ENCODE measurements at regions not wholly inside any gene's neighbourhood (a gene's known extent, or its start where the extent isn't known, plus 50 kb on each side); places are given as distances from the start of the nearest gene placed in this dataset.

DNA sequence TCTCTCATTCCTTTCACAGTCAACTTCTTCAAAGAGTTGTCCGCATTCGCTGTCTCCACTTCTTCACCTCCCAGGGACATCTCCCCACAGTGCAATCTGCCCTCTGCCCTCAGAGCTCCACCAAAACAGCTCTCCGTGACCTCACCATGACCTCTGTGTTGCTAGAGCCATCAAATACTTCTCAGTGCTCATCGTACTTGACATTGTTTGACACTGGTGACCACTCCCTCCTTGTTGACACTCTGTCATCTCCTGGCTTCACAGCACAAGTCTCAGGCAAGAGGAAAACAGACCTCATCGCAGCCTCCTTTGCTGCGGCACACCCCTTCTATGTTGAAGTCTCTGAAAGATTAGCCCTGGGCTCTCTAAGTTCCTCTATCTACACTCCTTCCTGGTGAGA, 90.5 kb upstream of the CCDC160 start:
- Histone ChIP-seq H3K9ac (ENCODE audit: low read depth, low read length) (no peak overlapping the region), H3K36me3 (ENCODE audit: insufficient read depth, low read length) (no peaks in the 10 kb centered on the region), H3K4me1 (ENCODE audit: insufficient read depth, low read length) (no peaks in the 10 kb centered on the region), H3K9me3 (ENCODE audit: insufficient read depth, low read depth, low read length) (no peaks in the 10 kb centered on the region), H3K27me3 (ENCODE audit: insufficient read depth, low read length) (no peaks in the 10 kb centered on the region), H3K4me3 (ENCODE audit: low read length) (no peak overlapping the region), H3K27ac (ENCODE audit: low read depth, low read length) (no peak overlapping the region)
- 82% methylated on average over 6 of the region's 6 CpGs for WGBS

GRCh38 chrX:134148172-134148692, 88.8 kb upstream of the CCDC160 start:
- Histone ChIP-seq H3K27me3 (ENCODE audit: insufficient read depth, low read length) (no peaks in the 10 kb centered on the region), H3K36me3 (ENCODE audit: insufficient read depth, low read length) (no peaks in the 10 kb centered on the region), H3K4me1 (ENCODE audit: insufficient read depth, low read length) (no peaks in the 10 kb centered on the region), H3K27ac (ENCODE audit: low read depth, low read length) (no peak overlapping the region), H3K9ac (ENCODE audit: low read depth, low read length) (no peak overlapping the region), H3K4me3 (ENCODE audit: low read length) (no peak overlapping the region), H3K9me3 (ENCODE audit: insufficient read depth, low read depth, low read length) (no peaks in the 10 kb centered on the region)
- 89% methylated on average over 9 of the region's 9 CpGs for WGBS

GRCh38 chrX:134158821-134159512, 78.0 kb upstream of the CCDC160 start:
- Histone ChIP-seq H3K9me3 (ENCODE audit: insufficient read depth, low read depth, low read length) (no peaks in the 10 kb centered on the region), H3K27me3 (ENCODE audit: insufficient read depth, low read length) (no peaks in the 10 kb centered on the region), H3K36me3 (ENCODE audit: insufficient read depth, low read length) (no peaks in the 10 kb centered on the region), H3K27ac (ENCODE audit: low read depth, low read length) (no peak overlapping the region), H3K9ac (ENCODE audit: low read depth, low read length) (no peak overlapping the region), H3K4me3 (ENCODE audit: low read length) (no peak overlapping the region), H3K4me1 (ENCODE audit: insufficient read depth, low read length) (no peaks in the 10 kb centered on the region)
- WGBS = 88% methylated on average over 5 of the region's 5 CpGs

GRCh38 chrX:134161162-134161561, 75.8 kb upstream of the CCDC160 start:
- WGBS = 100% methylated on average over 1 of the region's 2 CpGs
- Histone ChIP-seq H3K27me3 (ENCODE audit: insufficient read depth, low read length) (no peaks in the 10 kb centered on the region), H3K4me3 (ENCODE audit: low read length) (no peak overlapping the region), H3K9me3 (ENCODE audit: insufficient read depth, low read depth, low read length) (no peaks in the 10 kb centered on the region), H3K4me1 (ENCODE audit: insufficient read depth, low read length) (no peaks in the 10 kb centered on the region), H3K9ac (ENCODE audit: low read depth, low read length) (no peak overlapping the region), H3K36me3 (ENCODE audit: insufficient read depth, low read length) (no peaks in the 10 kb centered on the region), H3K27ac (ENCODE audit: low read depth, low read length) (no peak overlapping the region)

- Histone ChIP-seq H3K4me1 (ENCODE audit: insufficient read depth, low read length) (no peaks in the 10 kb centered on the region), H3K27ac (ENCODE audit: low read depth, low read length) (no peak overlapping the region), H3K27me3 (ENCODE audit: insufficient read depth, low read length) (no peaks in the 10 kb centered on the region), H3K9ac (ENCODE audit: low read depth, low read length) (no peak overlapping the region), H3K9me3 (ENCODE audit: insufficient read depth, low read depth, low read length) (no peaks in the 10 kb centered on the region), H3K4me3 (ENCODE audit: low read length) (no peak overlapping the region), H3K36me3 (ENCODE audit: insufficient read depth, low read length) (no peaks in the 10 kb centered on the region)
Observed at GRCh38 chrX:134162032-134162431, 75.0 kb upstream of the CCDC160 start.

- Histone ChIP-seq H3K4me3 (ENCODE audit: low read length) (no peak overlapping the region), H3K9ac (ENCODE audit: low read depth, low read length) (no peak overlapping the region), H3K36me3 (ENCODE audit: insufficient read depth, low read length) (peaks cover 13% of the 10 kb centered on the region), H3K27ac (ENCODE audit: low read depth, low read length) (no peak overlapping the region), H3K27me3 (ENCODE audit: insufficient read depth, low read length) (no peaks in the 10 kb centered on the region), H3K4me1 (ENCODE audit: insufficient read depth, low read length) (no peaks in the 10 kb centered on the region), H3K9me3 (ENCODE audit: insufficient read depth, low read depth, low read length) (no peaks in the 10 kb centered on the region)
- WGBS = 100% methylated on average over 1 of the region's 1 CpG
Observed at GRCh38 chrX:134163836-134164235, 73.1 kb upstream of the CCDC160 start.

DNA sequence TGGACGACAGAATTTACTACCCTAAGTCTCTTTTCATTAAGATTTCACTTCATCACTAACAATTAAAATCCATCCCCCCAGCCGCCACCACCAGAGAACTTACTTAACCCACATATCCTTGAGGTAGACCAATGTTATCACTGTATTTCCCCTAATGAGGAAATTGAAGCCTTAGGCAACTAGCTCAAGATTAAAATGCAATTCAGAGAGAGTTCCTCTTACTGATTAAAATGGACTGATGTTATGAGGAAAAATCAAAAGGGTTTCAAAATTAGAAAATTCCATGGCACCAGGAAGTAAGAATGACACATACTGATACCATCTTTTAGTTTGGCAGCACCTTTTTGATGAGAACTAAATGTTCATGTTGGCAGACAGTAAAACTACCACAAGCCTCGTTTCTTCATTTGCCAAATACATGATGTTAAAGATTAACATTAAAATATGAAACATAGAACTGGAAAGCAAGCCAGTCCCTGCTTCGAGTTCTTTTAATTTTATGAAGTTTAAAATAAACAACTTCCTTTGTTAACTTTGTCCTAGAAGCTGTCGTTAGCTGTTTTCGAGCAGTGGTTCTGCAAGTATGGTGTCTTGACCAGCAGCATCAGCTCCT, 69.3 kb upstream of the CCDC160 start:
- Histone ChIP-seq H3K9ac (ENCODE audit: low read depth, low read length) (no peak overlapping the region), H3K4me1 (ENCODE audit: insufficient read depth, low read length) (peaks cover 8% of the 10 kb centered on the region; the same call in 1 of the 2 replicates), H3K27ac (ENCODE audit: low read depth, low read length) (no peak overlapping the region), H3K36me3 (ENCODE audit: insufficient read depth, low read length) (peaks cover 42% of the 10 kb centered on the region), H3K4me3 (ENCODE audit: low read length) (no peak overlapping the region), H3K27me3 (ENCODE audit: insufficient read depth, low read length) (no peaks in the 10 kb centered on the region), H3K9me3 (ENCODE audit: insufficient read depth, low read depth, low read length) (no peaks in the 10 kb centered on the region)
- 84% methylated on average over 4 of the region's 6 CpGs for WGBS

GRCh38 chrX:134171661-134172587, 65.1 kb upstream of the CCDC160 start:
- H3K9me3 ChIP-seq (ENCODE audit: insufficient read depth, low read depth, low read length) = no peaks in the 10 kb centered on the region
- H3K27me3 ChIP-seq (ENCODE audit: insufficient read depth, low read length) = no peaks in the 10 kb centered on the region
- WGBS = under 1% methylated on average over 57 of the region's 74 CpGs
- H3K9ac ChIP-seq (ENCODE audit: low read depth, low read length) = peak overlapping the region; percentile 100
- peak overlapping the region; percentile 98 for H3K4me3 ChIP-seq (ENCODE audit: low read length)
- peaks cover 28% of the 10 kb centered on the region for H3K4me1 ChIP-seq (ENCODE audit: insufficient read depth, low read length)
- H3K36me3 ChIP-seq (ENCODE audit: insufficient read depth, low read length) = peaks cover 45% of the 10 kb centered on the region
- H3K27ac ChIP-seq (ENCODE audit: low read depth, low read length) = peak overlapping the region; percentile 100

DNA sequence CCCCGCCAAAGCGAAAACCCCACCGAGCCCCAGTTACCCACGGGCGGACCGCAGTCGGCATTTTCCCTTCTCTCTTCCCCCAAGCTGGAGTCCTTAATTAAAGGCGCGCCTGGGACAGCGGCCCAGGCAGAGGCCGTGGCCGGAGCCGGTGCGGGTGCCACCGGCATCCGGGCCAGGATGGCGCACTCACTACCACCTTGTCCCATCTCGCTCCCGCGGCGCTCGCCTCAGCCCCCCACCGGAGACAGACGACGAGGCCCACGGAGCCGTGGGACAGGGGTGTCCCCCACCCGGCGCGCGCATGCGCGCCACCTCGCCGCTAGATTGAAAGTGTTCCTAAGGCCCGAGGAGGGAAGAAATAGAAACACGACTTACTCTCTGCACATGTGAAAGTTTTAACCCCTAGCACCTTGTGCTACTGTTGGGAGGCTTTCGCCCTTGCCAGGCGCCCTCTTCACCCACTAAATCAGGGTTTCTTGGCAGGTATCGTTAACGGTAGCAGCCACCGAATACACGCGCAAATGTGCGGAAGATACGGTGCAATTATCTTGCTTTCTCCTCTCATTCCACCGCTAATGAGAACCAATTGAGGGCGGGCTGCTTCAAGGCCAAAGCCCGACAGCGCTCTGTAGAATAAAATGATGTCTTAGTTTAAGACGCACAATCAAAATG, 64.3 kb upstream of the CCDC160 start:
- under 1% methylated on average over 51 of the region's 51 CpGs for WGBS
- H3K9ac ChIP-seq (ENCODE audit: low read depth, low read length) = peak overlapping the region; percentile 100
- no peaks in the 10 kb centered on the region for H3K9me3 ChIP-seq (ENCODE audit: insufficient read depth, low read depth, low read length)
- peaks cover 35% of the 10 kb centered on the region for H3K4me1 ChIP-seq (ENCODE audit: insufficient read depth, low read length)
- H3K36me3 ChIP-seq (ENCODE audit: insufficient read depth, low read length) = peaks cover 43% of the 10 kb centered on the region
- peak overlapping the region; percentile 100; the same call in 1 of the 2 replicates for H3K27ac ChIP-seq (ENCODE audit: low read depth, low read length)
- H3K4me3 ChIP-seq (ENCODE audit: low read length) = peak overlapping the region; percentile 98
- H3K27me3 ChIP-seq (ENCODE audit: insufficient read depth, low read length) = no peaks in the 10 kb centered on the region

DNA sequence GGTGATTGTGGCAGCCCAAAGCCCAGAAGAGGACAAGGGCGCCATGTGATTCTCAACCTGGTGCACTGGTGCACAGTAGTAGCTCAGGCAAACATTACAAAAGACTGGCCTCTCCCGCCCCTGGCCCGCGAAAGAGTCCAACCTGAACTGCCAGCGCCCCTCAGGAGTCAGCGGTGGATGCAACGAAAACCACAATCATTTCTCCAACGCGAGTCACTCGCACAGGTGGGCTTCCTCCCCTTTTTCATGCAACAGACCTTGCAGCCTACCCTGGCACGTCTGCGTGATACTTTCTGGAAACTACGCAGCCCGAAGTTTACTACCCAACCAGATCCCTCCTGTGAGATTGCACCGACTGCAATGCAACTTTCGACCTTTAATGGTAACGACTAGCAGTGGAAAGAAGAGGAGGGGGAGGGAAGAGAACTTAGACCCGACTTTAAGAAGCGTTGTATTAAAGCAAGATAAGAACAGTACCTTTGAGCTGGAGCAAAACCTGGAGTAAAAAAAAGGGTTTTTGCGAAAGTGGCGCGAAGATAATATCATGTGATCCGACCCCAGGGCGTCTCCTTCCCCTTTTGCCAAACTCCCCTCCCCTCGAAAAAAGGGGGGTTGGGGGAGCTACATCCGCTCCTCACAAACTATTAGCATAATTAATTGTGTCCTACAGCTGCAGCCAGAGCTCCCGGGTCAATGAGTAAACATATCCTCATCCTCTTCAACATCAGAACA, 63.3 kb upstream of the CCDC160 start:
- Histone ChIP-seq H3K4me1 (ENCODE audit: insufficient read depth, low read length) (peaks cover 45% of the 10 kb centered on the region), H3K36me3 (ENCODE audit: insufficient read depth, low read length) (peaks cover 33% of the 10 kb centered on the region), H3K27me3 (ENCODE audit: insufficient read depth, low read length) (no peaks in the 10 kb centered on the region), H3K9me3 (ENCODE audit: insufficient read depth, low read depth, low read length) (no peaks in the 10 kb centered on the region), H3K9ac (ENCODE audit: low read depth, low read length) (peak overlapping the region; percentile 100), H3K27ac (ENCODE audit: low read depth, low read length) (peak overlapping the region; percentile 100), H3K4me3 (ENCODE audit: low read length) (peak overlapping the region; percentile 98)
- WGBS = 0% methylated on average over 25 of the region's 27 CpGs

Data from HUES64 (cell line).